Hepatocyte (in vitro differentiated cells): ENCODE measurements at regions not wholly inside any gene's neighbourhood (a gene's known extent, or its start where the extent isn't known, plus 50 kb on each side); places are given as distances from the start of the nearest gene placed in this dataset.

ENCODE experiments used
- CTCF ChIP-seq: fragments of 200-600 bp; sonication (generic); IDR thresholded peaks from 2 replicates; pipeline ENCODE4 v1.5.1; 2016; ENCODE audit warnings: antibody characterized with exemption, mild to moderate bottlenecking; ENCODE audit not compliant: poor library complexity
- EZH2 ChIP-seq: fragments of 200-600 bp; sonication (generic); IDR thresholded peaks from 2 replicates; pipeline ENCODE4 v1.6.1; 2016; ENCODE audit warnings: antibody characterized with exemption, mild to moderate bottlenecking, borderline replicate concordance
- EZH2phosphoT487 ChIP-seq: fragments of 200-600 bp; sonication (generic); IDR thresholded peaks from one replicate; pipeline ENCODE4 v1.6.1; 2018; ENCODE audit warnings: antibody characterized with exemption, mild to moderate bottlenecking, low read depth, moderate library complexity; ENCODE audit not compliant: unreplicated experiment, severe bottlenecking

GRCh38 chr11:98107736-98108135 is 913.0 kb upstream of the CNTN5 start:
- TF ChIP-seq CTCF, result no peak
- TF ChIP-seq EZH2, result no peak
- no peak for TF ChIP-seq EZH2phosphoT487
